HG03520 (cell line): ENCODE measurements at regions not wholly inside any gene's neighbourhood (a gene's known extent, or its start where the extent isn't known, plus 50 kb on each side); places are given as distances from the start of the nearest gene placed in this dataset.
"Not testable (repeated sequence)": the region's sequence is repeated elsewhere in the genome, so short reads cannot be mapped to it uniquely, and the experiment has no call there.

Source experiments
- ATAC-seq: cut with Tn5 transposase; IDR thresholded peaks from one replicate; pipeline ENCODE4 v1.9.1; 2021; ENCODE audit warnings: mild to moderate bottlenecking, moderate library complexity; ENCODE audit not compliant: unreplicated experiment

GRCh38 chr2:149885946-149886345 lies 298.4 kb upstream of the MMADHC start:
- ATAC-seq: no peak

GRCh38 chr2:149885468-149885867 lies 297.9 kb upstream of the MMADHC start:
- ATAC-seq: no peak

GRCh38 chr2:149884871-149885270 lies 297.3 kb upstream of the MMADHC start:
- no peak for ATAC-seq

- ATAC-seq: no peak
Observed at GRCh38 chr2:149877913-149878312, 290.3 kb upstream of the MMADHC start.

- ATAC-seq: no peak
Observed at GRCh38 chr2:149877074-149877473, 289.5 kb upstream of the MMADHC start.

- no peak for ATAC-seq
Observed at GRCh38 chr2:149873936-149874335, 286.4 kb upstream of the MMADHC start.

- no peak for ATAC-seq
Observed at GRCh38 chr2:149872638-149873150, 285.1 kb upstream of the MMADHC start.

- no peak for ATAC-seq
Observed at GRCh38 chr2:149872041-149872440, 284.5 kb upstream of the MMADHC start.

- no peak for ATAC-seq
Observed at GRCh38 chr2:149871091-149871885, 283.7 kb upstream of the MMADHC start.

- ATAC-seq: no peak
Observed at GRCh38 chr2:149863227-149863626, 275.7 kb upstream of the MMADHC start.

GRCh38 chr2:149861034-149861433 lies 273.5 kb upstream of the MMADHC start:
- no peak for ATAC-seq

GRCh38 chr2:149860276-149860921 lies 272.8 kb upstream of the MMADHC start:
- ATAC-seq: no peak

- no peak for ATAC-seq
Observed at GRCh38 chr2:149858901-149859634, 271.5 kb upstream of the MMADHC start.

- ATAC-seq: no peak
Observed at GRCh38 chr2:149858216-149858615, 270.6 kb upstream of the MMADHC start.

GRCh38 chr2:149857344-149857743 lies 269.8 kb upstream of the MMADHC start:
- no peak for ATAC-seq

- not testable (repeated sequence) for ATAC-seq
Observed at GRCh38 chr2:149855859-149856258, 268.3 kb upstream of the MMADHC start.

- no peak for ATAC-seq
Observed at GRCh38 chr2:149849591-149849990, 262.0 kb upstream of the MMADHC start.

- no peak for ATAC-seq
Observed at GRCh38 chr2:149849136-149849535, 261.6 kb upstream of the MMADHC start.

GRCh38 chr2:149841396-149841795 lies 253.8 kb upstream of the MMADHC start:
- no peak for ATAC-seq

- no peak for ATAC-seq
Observed at GRCh38 chr2:149832324-149832723, 244.7 kb upstream of the MMADHC start.

GRCh38 chr2:149828520-149829210 lies 241.1 kb upstream of the MMADHC start:
- no peak for ATAC-seq
